OCI-LY3 (cell line): ENCODE measurements at regions not wholly inside any gene's neighbourhood (a gene's known extent, or its start where the extent isn't known, plus 50 kb on each side); places are given as distances from the start of the nearest gene placed in this dataset.

ENCODE experiments used
- H2AFZ ChIP-seq: fragments of 200-600, 300-600 bp; shearing (Covaris generic); 2 replicates; pipeline ENCODE4 v1.6.0; 2014; ENCODE audit warnings: antibody characterized with exemption, low read depth, low read length
- H3K27ac ChIP-seq: fragments of 200-600, 300-600 bp; sonication (generic); 2 replicates; pipeline ENCODE4 v1.5.1; 2014; ENCODE audit warnings: mild to moderate bottlenecking, low read length, moderate library complexity, mixed read lengths
- H3K27me3 ChIP-seq: fragments of 200-600, 300-600 bp; sonication (generic); 2 replicates; pipeline ENCODE4 v1.6.1; 2014; ENCODE audit warnings: low read depth, low read length, mixed read lengths
- H3K36me3 ChIP-seq: fragments of 200-600, 300-600 bp; sonication (generic); replicated peaks from 2 replicates; pipeline ENCODE3; 2014; ENCODE audit warnings: low read depth, low read length, mixed read lengths
- H3K4me1 ChIP-seq: fragments of 300-600, 200-600 bp; sonication (generic); 2 replicates; pipeline ENCODE4 v1.6.1; 2014; ENCODE audit warnings: low read length, mixed read lengths
- H3K4me2 ChIP-seq: fragments of 200-600, 300-600 bp; sonication (generic); 2 replicates; pipeline ENCODE4 v1.6.1; 2014; ENCODE audit warnings: low read length, mixed read lengths
- H3K4me3 ChIP-seq: fragments of 300-600, 200-600 bp; sonication (generic); 2 replicates; pipeline ENCODE4 v1.5.1; 2014; ENCODE audit warnings: antibody characterized with exemption, mild to moderate bottlenecking, low read length, moderate library complexity
- H3K79me2 ChIP-seq: fragments of 300-600, 200-600 bp; shearing (Covaris generic); 2 replicates; pipeline ENCODE4 v1.6.1; 2014; ENCODE audit warnings: mild to moderate bottlenecking, low read length, mixed read lengths
- H3K9ac ChIP-seq: fragments of 300-600, 200-600 bp; shearing (Covaris generic); 2 replicates; pipeline ENCODE4 v1.6.0; 2014; ENCODE audit warnings: mild to moderate bottlenecking, low read length, moderate library complexity
- H3K9me3 ChIP-seq: fragments of 200-600, 300-600 bp; shearing (Covaris generic); 2 replicates; pipeline ENCODE4 v1.6.1; 2014; ENCODE audit warnings: low read length, mixed read lengths; ENCODE audit not compliant: insufficient read depth
- H4K20me1 ChIP-seq: fragments of 200-600, 300-600 bp; sonication (generic); 2 replicates; pipeline ENCODE4 v1.6.1; 2016; ENCODE audit warnings: low read length, mixed read lengths; ENCODE audit not compliant: insufficient read depth
- CTCF ChIP-seq: fragments of 200-600, 300-600 bp; sonication (generic); IDR thresholded peaks from 2 replicates; pipeline ENCODE4 v1.5.1; 2014; ENCODE audit warnings: antibody characterized with exemption, low read length, low read depth
- EZH2phosphoT487 ChIP-seq: fragments of 200-600 bp; shearing (Covaris generic); IDR thresholded peaks from 2 replicates; pipeline ENCODE4 v1.6.1; 2018; ENCODE audit warnings: antibody characterized with exemption, mixed run types, low read depth

DNA sequence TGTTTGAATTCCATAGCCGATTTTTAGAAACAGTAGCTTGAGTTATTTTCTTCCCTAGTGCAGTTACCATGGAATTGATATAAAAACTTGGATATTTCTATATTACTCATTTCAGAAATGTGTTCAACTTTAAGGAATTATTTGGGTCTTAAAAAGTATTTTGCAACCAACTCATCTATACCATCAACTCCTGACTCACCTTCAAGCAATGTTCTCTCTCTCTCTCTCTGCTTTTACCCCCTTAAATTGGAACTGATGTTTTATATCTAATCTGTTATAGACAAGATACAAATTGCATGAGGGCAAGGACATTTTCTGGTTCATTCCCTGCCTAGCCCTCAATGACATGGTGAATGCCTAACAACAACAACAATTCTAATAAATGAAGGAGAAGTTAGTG lies 214.7 kb upstream of the NRIP1 start:
- TF ChIP-seq CTCF (no peak), EZH2phosphoT487 (no peak)
- Histone ChIP-seq H4K20me1 (no peaks in the 10 kb centered on the region), H3K4me3 (no peak overlapping the region), H3K9me3 (no peaks in the 10 kb centered on the region), H3K9ac (no peak overlapping the region), H3K36me3 (no peaks in the 10 kb centered on the region), H3K4me2 (no peak overlapping the region), H3K4me1 (no peaks in the 10 kb centered on the region), H3K27ac (no peak overlapping the region), H3K27me3 (no peaks in the 10 kb centered on the region), H2AFZ (no peak overlapping the region), H3K79me2 (no peaks in the 10 kb centered on the region)

GRCh38 chr21:15281714-15282113 lies 216.9 kb upstream of the NRIP1 start:
- H4K20me1 ChIP-seq, result no peaks in the 10 kb centered on the region
- H3K27ac ChIP-seq, result no peak overlapping the region

DNA sequence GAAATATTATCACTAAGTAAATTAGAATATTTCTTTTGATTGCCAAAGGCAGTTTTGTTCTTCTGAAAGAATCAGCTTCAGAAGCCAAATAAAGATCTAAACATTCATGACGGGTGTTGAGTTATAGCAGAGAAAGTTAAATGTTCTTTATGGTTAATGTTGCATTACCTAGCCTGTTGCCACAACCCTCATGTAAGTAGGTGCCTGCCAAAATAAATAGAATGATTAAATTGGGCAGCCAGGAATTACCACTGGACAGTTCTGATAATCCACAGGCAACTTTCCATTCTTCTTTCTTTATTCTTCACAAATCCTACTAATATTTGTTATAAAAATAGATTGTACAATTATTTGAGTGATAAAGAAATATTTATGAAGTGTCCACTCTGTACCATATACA lies 217.9 kb upstream of the NRIP1 start:
- no peak overlapping the region for H3K27ac ChIP-seq
- no peak overlapping the region for H3K9ac ChIP-seq
- no peaks in the 10 kb centered on the region for H4K20me1 ChIP-seq
- H3K36me3 ChIP-seq, result no peaks in the 10 kb centered on the region
- H3K4me2 ChIP-seq, result no peak overlapping the region
- H3K27me3 ChIP-seq, result no peaks in the 10 kb centered on the region
- no peaks in the 10 kb centered on the region for H3K4me1 ChIP-seq
- TF ChIP-seq CTCF (no peak), EZH2phosphoT487 (no peak)
- no peaks in the 10 kb centered on the region for H3K79me2 ChIP-seq
- no peak overlapping the region for H3K4me3 ChIP-seq
- H2AFZ ChIP-seq, result no peak overlapping the region
- H3K9me3 ChIP-seq, result no peaks in the 10 kb centered on the region

More at GRCh38 chr21:15281714-15282113, 216.9 kb upstream of the NRIP1 start:
- no peak overlapping the region for H2AFZ ChIP-seq
- no peaks in the 10 kb centered on the region for H3K4me1 ChIP-seq
- H3K27me3 ChIP-seq, result no peaks in the 10 kb centered on the region
- no peaks in the 10 kb centered on the region for H3K9me3 ChIP-seq
- H3K79me2 ChIP-seq, result no peaks in the 10 kb centered on the region
- TF ChIP-seq CTCF (no peak), EZH2phosphoT487 (no peak)
- no peak overlapping the region for H3K4me2 ChIP-seq
- no peak overlapping the region for H3K4me3 ChIP-seq
- no peak overlapping the region for H3K9ac ChIP-seq
- H3K36me3 ChIP-seq, result no peaks in the 10 kb centered on the region

DNA sequence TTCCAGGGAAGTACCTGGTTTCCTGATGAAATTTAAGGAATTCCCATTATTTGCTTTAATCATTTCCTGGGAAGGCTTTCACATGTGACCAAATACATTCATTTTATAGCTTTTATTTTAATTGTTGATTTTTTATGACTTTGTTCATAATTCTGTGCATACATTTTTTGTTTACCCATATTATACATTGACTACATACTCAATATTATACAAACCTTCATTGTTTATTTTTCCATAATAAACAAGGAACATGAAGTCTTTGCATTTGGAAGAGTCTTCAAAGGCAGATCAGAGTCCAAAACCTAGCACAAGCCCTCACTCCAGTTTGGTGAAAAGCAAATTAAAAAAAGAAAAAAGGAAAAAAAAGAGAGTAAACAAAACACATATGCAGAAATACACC lies 218.3 kb upstream of the NRIP1 start:
- Histone ChIP-seq H3K4me1 (no peaks in the 10 kb centered on the region), H3K27me3 (no peaks in the 10 kb centered on the region), H3K79me2 (no peaks in the 10 kb centered on the region), H3K4me3 (no peak overlapping the region), H3K9me3 (no peaks in the 10 kb centered on the region), H3K4me2 (no peak overlapping the region), H3K9ac (no peak overlapping the region), H4K20me1 (no peaks in the 10 kb centered on the region), H2AFZ (no peak overlapping the region), H3K36me3 (no peaks in the 10 kb centered on the region), H3K27ac (no peak overlapping the region)
- no peak for TF ChIP-seq EZH2phosphoT487
- no peak for TF ChIP-seq CTCF
